ENCODE measurements at regions not wholly inside any gene's neighbourhood (a gene's known extent, or its start where the extent isn't known, plus 50 kb on each side); places are given as distances from the start of the nearest gene placed in this dataset.

GRCh38 chr15:87631093-87631492 lies 625.4 kb downstream of the NTRK3 start:
- TF ChIP-seq ZNF274 (IDR thresholded peaks at IDR 0.05; ENCODE audit: low read depth, low read length) (no peak), JUND (IDR thresholded peaks at IDR 0.05) (no peak), POLR2A (IDR thresholded peaks at IDR 0.05; ENCODE audit: borderline replicate concordance, extremely low read depth, insufficient read depth, insufficient read length) (no peak), CEBPB (IDR thresholded peaks at IDR 0.05; ENCODE audit: low read depth) (no peak), EZH2 (IDR thresholded peaks at IDR 0.05) (no peak), ZFX (IDR thresholded peaks at IDR 0.05) (no peak), SP1 (IDR thresholded peaks at IDR 0.05; ENCODE audit: low read depth) (no peak), SIN3A (IDR thresholded peaks at IDR 0.05; ENCODE audit: low read depth) (no peak)
- TF ChIP-seq, protein P1, sequence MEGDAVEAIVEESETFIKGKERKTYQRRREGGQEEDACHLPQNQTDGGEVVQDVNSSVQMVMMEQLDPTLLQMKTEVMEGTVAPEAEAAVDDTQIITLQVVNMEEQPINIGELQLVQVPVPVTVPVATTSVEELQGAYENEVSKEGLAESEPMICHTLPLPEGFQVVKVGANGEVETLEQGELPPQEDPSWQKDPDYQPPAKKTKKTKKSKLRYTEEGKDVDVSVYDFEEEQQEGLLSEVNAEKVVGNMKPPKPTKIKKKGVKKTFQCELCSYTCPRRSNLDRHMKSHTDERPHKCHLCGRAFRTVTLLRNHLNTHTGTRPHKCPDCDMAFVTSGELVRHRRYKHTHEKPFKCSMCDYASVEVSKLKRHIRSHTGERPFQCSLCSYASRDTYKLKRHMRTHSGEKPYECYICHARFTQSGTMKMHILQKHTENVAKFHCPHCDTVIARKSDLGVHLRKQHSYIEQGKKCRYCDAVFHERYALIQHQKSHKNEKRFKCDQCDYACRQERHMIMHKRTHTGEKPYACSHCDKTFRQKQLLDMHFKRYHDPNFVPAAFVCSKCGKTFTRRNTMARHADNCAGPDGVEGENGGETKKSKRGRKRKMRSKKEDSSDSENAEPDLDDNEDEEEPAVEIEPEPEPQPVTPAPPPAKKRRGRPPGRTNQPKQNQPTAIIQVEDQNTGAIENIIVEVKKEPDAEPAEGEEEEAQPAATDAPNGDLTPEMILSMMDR (IDR thresholded peaks at IDR 0.05 in 2 of 3, conservative IDR thresholded peaks at IDR 0.05 in 1 of 3; ENCODE audit: borderline replicate concordance in 1 of 3, insufficient read depth in 1 of 3, low read depth in 2 of 3, low read length in 2 of 3) = no peak
